KOPT-K1 (cell line): ENCODE measurements at regions not wholly inside any gene's neighbourhood (a gene's known extent, or its start where the extent isn't known, plus 50 kb on each side); places are given as distances from the start of the nearest gene placed in this dataset.
"Not testable (repeated sequence)": the region's sequence is repeated elsewhere in the genome, so short reads cannot be mapped to it uniquely, and the experiment has no call there.

ENCODE experiments used
- H3K27ac ChIP-seq: fragments of 200-600 bp; sonication (generic); 2 replicates; pipeline ENCODE4 v1.5.1; 2016; ENCODE audit warnings: antibody characterized with exemption, mild to moderate bottlenecking, low read depth, low read length; ENCODE audit not compliant: poor library complexity, severe bottlenecking
- H3K36me3 ChIP-seq: fragments of 200-600 bp; sonication (generic); 2 replicates; pipeline ENCODE4 v1.5.1; 2017; ENCODE audit warnings: antibody characterized with exemption, mild to moderate bottlenecking, low read length, moderate library complexity; ENCODE audit not compliant: insufficient read depth
- H3K9me3 ChIP-seq: fragments of 200-600 bp; sonication (generic); 2 replicates; pipeline ENCODE4 v1.5.1; 2017; ENCODE audit warnings: antibody characterized with exemption, low read length, mild to moderate bottlenecking; ENCODE audit not compliant: insufficient read depth, poor library complexity, severe bottlenecking

DNA sequence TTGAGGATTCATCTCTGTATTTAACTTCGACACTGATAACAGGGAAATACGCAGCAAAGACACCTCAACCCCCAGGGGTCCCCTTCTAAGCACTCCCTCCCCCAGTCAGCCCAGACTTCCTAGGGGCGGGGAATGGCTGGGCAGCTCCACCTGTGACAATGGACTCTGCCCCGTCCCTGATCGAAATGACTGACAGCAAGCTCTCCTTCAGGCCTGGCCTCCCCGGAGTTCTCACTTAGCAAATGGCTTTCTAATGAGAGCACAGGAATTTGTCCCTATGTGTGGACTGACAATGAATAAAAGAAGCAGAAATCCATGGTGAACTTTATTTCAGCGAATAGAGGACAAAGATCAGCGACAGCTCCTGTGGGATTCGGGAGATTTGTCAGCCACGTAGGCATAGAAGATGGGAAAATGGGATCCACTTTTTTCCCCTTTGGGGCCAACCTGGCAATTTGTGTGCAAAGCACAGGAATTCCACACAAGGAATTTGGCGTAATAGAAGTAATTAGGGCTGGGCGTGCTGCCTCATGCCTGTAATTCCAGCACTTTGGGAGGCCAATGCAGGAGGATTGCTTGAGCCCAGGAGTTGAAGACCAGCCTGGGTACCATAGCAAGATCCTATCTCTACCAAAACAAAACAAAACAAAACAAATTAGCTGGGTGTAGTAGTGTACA is 63.8 kb downstream of the TNFAIP2 start:
- Histone ChIP-seq H3K36me3 (no peaks in the 10 kb centered on the region), H3K27ac (no peak overlapping the region), H3K9me3 (no peaks in the 10 kb centered on the region)

DNA sequence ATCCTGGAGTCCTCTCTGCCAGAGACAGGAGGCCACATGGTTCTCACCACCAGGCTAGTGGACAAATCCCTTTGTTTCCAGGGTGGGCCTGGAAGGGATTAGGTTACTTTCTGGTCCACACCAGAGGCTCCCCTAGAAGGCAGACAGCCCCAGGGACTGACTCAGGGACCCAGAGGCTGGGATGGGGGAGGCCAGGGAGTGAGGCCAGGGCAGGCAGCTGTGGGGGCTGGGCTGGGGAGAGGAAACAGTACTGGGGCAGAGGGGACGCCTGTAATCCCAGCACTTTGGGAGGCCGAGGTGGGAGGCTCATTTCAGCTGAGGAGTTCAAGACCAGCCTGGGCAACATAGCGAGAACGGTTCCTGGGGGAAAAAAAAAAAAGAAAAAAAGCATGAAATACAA is 64.7 kb downstream of the TNFAIP2 start:
- Histone ChIP-seq H3K36me3 (no peaks in the 10 kb centered on the region), H3K9me3 (peaks cover 7% of the 10 kb centered on the region), H3K27ac (no peak overlapping the region)

- peaks cover 11% of the 10 kb centered on the region for H3K9me3 ChIP-seq
- no peaks in the 10 kb centered on the region for H3K36me3 ChIP-seq
- H3K27ac ChIP-seq = no peak overlapping the region
These were observed 65.7 kb downstream of the TNFAIP2 start for GRCh38 chr14:103188810-103189480.

- peaks cover 11% of the 10 kb centered on the region for H3K9me3 ChIP-seq
- H3K36me3 ChIP-seq = no peaks in the 10 kb centered on the region
- no peak overlapping the region for H3K27ac ChIP-seq
These were observed 66.5 kb downstream of the TNFAIP2 start for GRCh38 chr14:103189481-103190470.

- peaks cover 11% of the 10 kb centered on the region for H3K9me3 ChIP-seq
- H3K27ac ChIP-seq = no peak overlapping the region
- no peaks in the 10 kb centered on the region for H3K36me3 ChIP-seq
These were observed 67.5 kb downstream of the TNFAIP2 start for GRCh38 chr14:103190741-103191140.

DNA sequence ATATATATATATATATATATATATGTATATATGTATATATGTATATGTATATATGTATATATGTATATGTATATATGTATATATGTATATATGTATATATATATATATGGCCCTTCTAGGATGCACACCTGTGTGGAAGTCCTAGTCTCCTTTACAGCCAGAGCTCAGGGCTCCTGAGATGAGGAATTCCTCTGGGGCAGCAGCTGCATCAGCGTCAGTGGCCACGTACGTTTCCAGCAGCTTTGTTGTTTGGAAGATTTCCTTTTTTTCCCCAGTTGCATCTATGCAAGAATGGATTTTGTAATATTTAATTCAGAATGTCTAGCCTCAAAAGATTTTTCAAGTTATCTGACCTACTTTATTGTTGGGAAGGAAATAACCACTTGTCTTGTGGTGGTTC is 68.6 kb downstream of the TNFAIP2 start:
- H3K36me3 ChIP-seq = no peaks in the 10 kb centered on the region
- H3K27ac ChIP-seq = no peak overlapping the region
- peaks cover 11% of the 10 kb centered on the region for H3K9me3 ChIP-seq

- Histone ChIP-seq H3K9me3 (peaks cover 11% of the 10 kb centered on the region), H3K36me3 (no peaks in the 10 kb centered on the region), H3K27ac (no peak overlapping the region)
These were observed 69.1 kb downstream of the TNFAIP2 start for GRCh38 chr14:103192246-103192840.

DNA sequence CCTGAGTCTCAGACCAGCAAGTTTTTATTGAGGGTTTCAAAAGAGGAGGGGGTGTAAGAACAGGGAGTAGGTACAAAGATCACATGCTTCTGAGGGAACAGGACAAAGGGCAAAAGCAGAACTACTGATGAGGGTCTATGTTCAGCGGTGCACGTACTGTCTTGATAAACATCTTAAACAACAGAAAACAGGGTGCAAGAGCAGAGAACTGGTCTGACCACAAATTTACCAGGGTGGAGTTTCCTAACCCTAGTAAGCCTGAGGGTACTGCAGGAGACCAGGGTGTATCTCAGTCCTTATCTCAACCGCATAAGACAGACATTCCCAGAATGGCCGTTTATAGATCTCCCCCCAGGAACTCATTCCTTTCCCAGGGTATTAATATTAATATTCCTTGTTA is 69.6 kb downstream of the TNFAIP2 start:
- H3K36me3 ChIP-seq, H3K27ac ChIP-seq: not testable (repeated sequence)
- peaks cover 11% of the 10 kb centered on the region for H3K9me3 ChIP-seq

DNA sequence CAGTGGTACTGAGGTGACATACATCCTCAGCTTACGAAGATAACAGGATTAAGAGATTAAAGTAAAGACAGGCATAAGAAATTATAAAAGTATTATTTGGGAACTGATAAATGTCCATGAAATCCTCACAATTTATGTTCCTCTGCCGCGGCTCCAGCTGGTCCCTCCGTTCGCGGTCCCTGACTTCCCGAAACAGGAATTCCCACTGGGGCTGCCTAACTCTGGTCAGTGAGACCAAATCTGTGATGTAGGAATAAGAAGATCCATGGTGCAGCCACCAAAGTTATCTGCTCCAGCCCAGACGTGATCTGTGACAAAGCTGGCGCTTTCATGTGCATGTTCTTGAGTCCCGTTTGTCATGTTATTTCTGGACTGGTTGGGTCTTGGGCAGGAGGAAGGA is 70.2 kb downstream of the TNFAIP2 start:
- H3K36me3 ChIP-seq, H3K27ac ChIP-seq: not testable (repeated sequence)
- H3K9me3 ChIP-seq = peaks cover 11% of the 10 kb centered on the region

- no peak overlapping the region for H3K27ac ChIP-seq
- H3K9me3 ChIP-seq = peaks cover 11% of the 10 kb centered on the region
- no peaks in the 10 kb centered on the region for H3K36me3 ChIP-seq
These were observed 71.2 kb downstream of the TNFAIP2 start for GRCh38 chr14:103194256-103195045.

DNA sequence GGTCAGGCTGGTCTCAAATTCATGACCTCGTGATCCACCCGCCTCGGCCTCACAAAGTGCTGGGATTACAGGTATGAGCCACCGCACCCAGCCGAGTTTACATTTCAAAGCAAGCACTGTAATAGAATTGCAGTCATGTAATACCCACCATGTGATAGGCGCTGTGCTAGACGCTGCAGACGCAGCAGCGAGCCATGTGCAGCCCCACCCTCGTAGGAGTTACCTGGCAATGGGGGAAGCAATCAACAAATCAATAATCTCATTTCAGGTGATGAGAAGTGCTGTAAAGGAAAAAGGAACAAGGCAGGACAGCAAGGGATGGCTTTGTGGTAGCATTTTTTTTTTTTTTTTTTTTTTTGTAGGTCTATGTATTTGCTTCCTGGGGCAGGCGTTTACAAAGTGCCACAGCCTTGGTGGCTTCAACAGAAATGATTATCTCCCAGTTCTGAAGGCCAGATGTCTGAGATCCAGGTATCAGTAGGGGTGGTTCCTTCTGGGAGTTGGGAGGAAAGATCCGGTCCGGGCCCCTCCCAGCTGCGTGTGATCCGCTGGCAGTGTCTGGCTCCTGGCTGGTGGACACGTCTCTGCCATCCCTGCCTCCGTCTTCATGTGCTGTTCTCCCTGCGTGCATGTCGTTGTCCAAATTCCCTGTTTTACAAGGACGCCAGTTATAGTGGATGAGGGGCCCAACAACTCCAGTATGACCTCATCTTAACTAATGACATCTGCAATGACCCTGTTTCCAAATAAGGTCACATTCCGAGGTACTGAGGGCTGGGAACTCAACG is 72.8 kb downstream of the TNFAIP2 start:
- peaks cover 12% of the 10 kb centered on the region for H3K9me3 ChIP-seq
- H3K27ac ChIP-seq = no peak overlapping the region
- H3K36me3 ChIP-seq = no peaks in the 10 kb centered on the region

GRCh38 chr14:103196716-103197115 is 73.5 kb downstream of the TNFAIP2 start:
- H3K36me3 ChIP-seq = no peaks in the 10 kb centered on the region
- H3K9me3 ChIP-seq = peaks cover 19% of the 10 kb centered on the region
- no peak overlapping the region for H3K27ac ChIP-seq

- H3K27ac ChIP-seq = no peak overlapping the region
- H3K9me3 ChIP-seq = peaks cover 15% of the 10 kb centered on the region
- H3K36me3 ChIP-seq = no peaks in the 10 kb centered on the region
These were observed 75.2 kb downstream of the TNFAIP2 start for GRCh38 chr14:103198131-103199105.
